Mesenchymal stem cell (in vitro differentiated cells and primary cell): ENCODE measurements at regions not wholly inside any gene's neighbourhood (a gene's known extent, or its start where the extent isn't known, plus 50 kb on each side); places are given as distances from the start of the nearest gene placed in this dataset.

Experiments used
- DNase-seq: peaks from one replicate; pipeline ENCODE4 v3.0.0-alpha.2; 2013
- H2AFZ ChIP-seq: one replicate; pipeline ENCODE4 v1.6.1; 2013; ENCODE audit warnings: low read depth, mild to moderate bottlenecking, control low read depth, inconsistent platforms, low read length, moderate library complexity
- H2AK5ac ChIP-seq: 2 replicates; pipeline ENCODE4 v1.6.1; 2013; ENCODE audit warnings: low read length, moderate library complexity, mild to moderate bottlenecking, inconsistent platforms; ENCODE audit not compliant: severe bottlenecking
- H2BK120ac ChIP-seq: one replicate; pipeline ENCODE4 v1.6.1; 2013; ENCODE audit warnings: low read depth, mild to moderate bottlenecking, inconsistent platforms, low read length, moderate library complexity
- H2BK12ac ChIP-seq, 2 experiments: one replicate each; pipeline ENCODE4 v1.6.1; 2013; ENCODE audit warnings: inconsistent platforms in 2 of 2, low read length in 2 of 2, mild to moderate bottlenecking in 2 of 2, moderate library complexity in 2 of 2, control low read depth in 1 of 2
- H2BK15ac ChIP-seq: one replicate; pipeline ENCODE4 v1.6.1; 2013; ENCODE audit warnings: mild to moderate bottlenecking, low read depth, inconsistent platforms; ENCODE audit not compliant: poor library complexity, severe bottlenecking
- H2BK5ac ChIP-seq: 2 replicates; pipeline ENCODE4 v1.6.1; 2013; ENCODE audit warnings: low read depth, mild to moderate bottlenecking, low read length, control low read depth, inconsistent platforms; ENCODE audit not compliant: poor library complexity, severe bottlenecking
- H3K14ac ChIP-seq, 2 experiments: one replicate each; pipeline ENCODE4 v1.6.1; 2013; ENCODE audit warnings: inconsistent platforms in 2 of 2, low read length in 2 of 2, control low read depth in 1 of 2, mild to moderate bottlenecking in 1 of 2, moderate library complexity in 1 of 2
- H3K18ac ChIP-seq, 2 experiments: one replicate each; pipeline ENCODE4 v1.6.1; 2013; ENCODE audit warnings: inconsistent platforms in 2 of 2, low read length in 2 of 2, control low read depth in 1 of 2, low read depth in 1 of 2, mild to moderate bottlenecking in 1 of 2
- H3K23ac ChIP-seq, 2 experiments: one replicate each; pipeline ENCODE4 v1.6.1; 2013; ENCODE audit warnings: inconsistent platforms in 2 of 2, low read length in 2 of 2, mild to moderate bottlenecking in 2 of 2, moderate library complexity in 2 of 2, control low read depth in 1 of 2
- H3K27ac ChIP-seq: 2 replicates; pipeline ENCODE4 v1.5.1; 2013; ENCODE audit warnings: mild to moderate bottlenecking, moderate library complexity, low read length, control low read depth, inconsistent platforms; ENCODE audit not compliant: poor library complexity, severe bottlenecking
- H3K27me3 ChIP-seq, 2 experiments: 2 replicates each; pipeline versions ENCODE4 v1.6.1 to v1.7.0; 2013; ENCODE audit warnings: low read length in 2 of 2, mild to moderate bottlenecking in 2 of 2, moderate library complexity in 2 of 2, control low read depth in 1 of 2, inconsistent platforms in 1 of 2; ENCODE audit not compliant: control insufficient read depth in 1 of 2, insufficient read depth in 1 of 2
- H3K36me3 ChIP-seq, 2 experiments: 2 replicates each; pipeline versions ENCODE4 v1.6.1 to v1.7.0; 2013; ENCODE audit warnings: low read length in 2 of 2, control low read depth in 1 of 2, inconsistent platforms in 1 of 2, low read depth in 1 of 2, mild to moderate bottlenecking in 1 of 2; ENCODE audit not compliant: insufficient read depth in 2 of 2, control insufficient read depth in 1 of 2
- H3K4ac ChIP-seq, 2 experiments: one replicate each; pipeline ENCODE4 v1.6.1; 2013; ENCODE audit warnings: inconsistent platforms in 2 of 2, low read length in 2 of 2, mild to moderate bottlenecking in 2 of 2, moderate library complexity in 2 of 2, control low read depth in 1 of 2, low read depth in 1 of 2
- H3K4me1 ChIP-seq: 2 replicates; pipeline ENCODE4 v1.6.1; 2013; ENCODE audit warnings: low read depth, low read length, control low read depth; ENCODE audit not compliant: control insufficient read depth, insufficient read depth
- H3K4me2 ChIP-seq: 2 replicates; pipeline ENCODE4 v1.6.1; 2013; ENCODE audit warnings: low read length, mild to moderate bottlenecking, inconsistent platforms; ENCODE audit not compliant: poor library complexity, severe bottlenecking
- H3K4me3 ChIP-seq, 2 experiments: 2 replicates each; pipeline versions ENCODE4 v1.5.1 to v1.7.0; 2013; ENCODE audit warnings: low read length in 2 of 2, mild to moderate bottlenecking in 2 of 2, control low read depth in 1 of 2, low read depth in 1 of 2; ENCODE audit not compliant: insufficient read depth in 1 of 2
- H3K79me1 ChIP-seq: replicated peaks from 2 replicates; pipeline ENCODE4 v1.6.1; 2013; ENCODE audit warnings: mild to moderate bottlenecking, control low read depth, low read length, inconsistent platforms; ENCODE audit not compliant: poor library complexity, severe bottlenecking
- H3K9ac ChIP-seq: 2 replicates; pipeline ENCODE4 v1.7.0; 2013; ENCODE audit warnings: mild to moderate bottlenecking, low read length, moderate library complexity
- H3K9me3 ChIP-seq: 2 replicates; pipeline ENCODE4 v1.7.0; 2013; ENCODE audit warnings: mild to moderate bottlenecking, low read length; ENCODE audit not compliant: control insufficient read depth
- H4K8ac ChIP-seq: one replicate; pipeline ENCODE4 v1.6.1; 2013; ENCODE audit warnings: inconsistent platforms, mild to moderate bottlenecking, low read length, moderate library complexity
- H4K91ac ChIP-seq: one replicate; pipeline ENCODE4 v1.6.1; 2013; ENCODE audit warnings: mild to moderate bottlenecking, low read length, inconsistent platforms
- WGBS: methylation state at CpG from one replicate; pipeline ENCODE4 v1.1.7; 2013; ENCODE audit warnings: mixed read lengths; 5-methylcytosine and 5-hydroxymethylcytosine counted together

GRCh38 chr7:131931370-131931769, 374.9 kb upstream of the PODXL start:
- no peak overlapping the region for H3K14ac ChIP-seq
- H3K27me3 ChIP-seq = peaks cover 0 to 96% of the 10 kb centered on the region in 2 experiments
- H3K27ac ChIP-seq = no peak overlapping the region
- H4K91ac ChIP-seq = no peak overlapping the region
- H3K23ac ChIP-seq = no peak overlapping the region
- no peak overlapping the region for H2AFZ ChIP-seq
- H3K9ac ChIP-seq = no peak overlapping the region
- H3K18ac ChIP-seq = no peak overlapping the region
- no peak overlapping the region for H2AK5ac ChIP-seq
- H3K79me1 ChIP-seq = no peaks in the 10 kb centered on the region
- no peak overlapping the region for H3K4ac ChIP-seq
- no peak overlapping the region for H4K8ac ChIP-seq
- no peak overlapping the region for H3K4me3 ChIP-seq
- no peak overlapping the region for H2BK12ac ChIP-seq
- no peaks in the 10 kb centered on the region for H3K4me1 ChIP-seq
- no peaks in the 10 kb centered on the region for H3K36me3 ChIP-seq
- 62% methylated on average over 3 of the region's 5 CpGs for WGBS
- no peak for DNase-seq
- H2BK5ac ChIP-seq = no peak overlapping the region
- H2BK120ac ChIP-seq = no peak overlapping the region
- H3K4me2 ChIP-seq = no peak overlapping the region
- no peak overlapping the region for H2BK15ac ChIP-seq
- H3K9me3 ChIP-seq = no peaks in the 10 kb centered on the region

GRCh38 chr7:131929632-131930031, 373.2 kb upstream of the PODXL start:
- Histone ChIP-seq H3K9ac (no peak overlapping the region), H2BK15ac (no peak overlapping the region), H2BK5ac (no peak overlapping the region), H3K27ac (no peak overlapping the region), H4K91ac (no peak overlapping the region), H3K4me2 (no peak overlapping the region), H3K27me3 (peaks cover 0 to 96% of the 10 kb centered on the region in 2 experiments), H3K23ac (no peak overlapping the region), H3K9me3 (no peaks in the 10 kb centered on the region), H3K14ac (no peak overlapping the region), H3K4me1 (no peaks in the 10 kb centered on the region), H2AK5ac (no peak overlapping the region), H3K18ac (no peak overlapping the region), H4K8ac (no peak overlapping the region), H2AFZ (no peak overlapping the region), H3K4ac (no peak overlapping the region), H3K4me3 (no peak overlapping the region), H2BK120ac (no peak overlapping the region), H2BK12ac (no peak overlapping the region), H3K79me1 (no peaks in the 10 kb centered on the region), H3K36me3 (no peaks in the 10 kb centered on the region)
- DNase-seq = no peak

- Histone ChIP-seq H2BK5ac (no peak overlapping the region), H3K18ac (no peak overlapping the region), H3K14ac (no peak overlapping the region), H4K8ac (no peak overlapping the region), H3K9me3 (no peaks in the 10 kb centered on the region), H3K9ac (no peak overlapping the region), H3K27ac (no peak overlapping the region), H3K4me1 (no peaks in the 10 kb centered on the region), H3K4me3 (no peak overlapping the region), H2AFZ (no peak overlapping the region), H3K27me3 (peaks cover 0 to 80% of the 10 kb centered on the region in 2 experiments), H3K23ac (no peak overlapping the region), H3K4ac (no peak overlapping the region), H3K4me2 (no peak overlapping the region), H4K91ac (no peak overlapping the region), H3K79me1 (no peaks in the 10 kb centered on the region), H2BK120ac (no peak overlapping the region), H3K36me3 (no peaks in the 10 kb centered on the region), H2BK15ac (no peak overlapping the region), H2BK12ac (no peak overlapping the region), H2AK5ac (no peak overlapping the region)
- WGBS = 63% methylated on average over 10 of the region's 12 CpGs
- DNase-seq = no peak
These were observed 371.5 kb upstream of the PODXL start for GRCh38 chr7:131927770-131928423.

GRCh38 chr7:131925636-131926035, 369.2 kb upstream of the PODXL start:
- peaks cover 0 to 82% of the 10 kb centered on the region in 2 experiments for H3K27me3 ChIP-seq
- H4K91ac ChIP-seq = no peak overlapping the region
- no peak overlapping the region for H4K8ac ChIP-seq

More at GRCh38 chr7:131925636-131926035, 369.2 kb upstream of the PODXL start:
- H3K9me3 ChIP-seq = no peaks in the 10 kb centered on the region
- no peak overlapping the region for H2AK5ac ChIP-seq
- no peak overlapping the region for H3K4ac ChIP-seq
- no peak overlapping the region for H3K18ac ChIP-seq
- no peak overlapping the region for H2AFZ ChIP-seq
- H3K23ac ChIP-seq = no peak overlapping the region
- no peak overlapping the region for H3K27ac ChIP-seq
- H2BK120ac ChIP-seq = no peak overlapping the region
- H3K4me1 ChIP-seq = no peaks in the 10 kb centered on the region
- H3K79me1 ChIP-seq = no peaks in the 10 kb centered on the region
- no peak overlapping the region for H2BK15ac ChIP-seq
- H3K9ac ChIP-seq = no peak overlapping the region
- no peak for DNase-seq
- no peak overlapping the region for H2BK12ac ChIP-seq
- no peak overlapping the region for H3K4me3 ChIP-seq
- no peaks in the 10 kb centered on the region for H3K36me3 ChIP-seq
- no peak overlapping the region for H3K14ac ChIP-seq
- H3K4me2 ChIP-seq = no peak overlapping the region
- H2BK5ac ChIP-seq = no peak overlapping the region
